H4 (cell line): ENCODE measurements at regions not wholly inside any gene's neighbourhood (a gene's known extent, or its start where the extent isn't known, plus 50 kb on each side); places are given as distances from the start of the nearest gene placed in this dataset.
"Not testable (repeated sequence)": the region's sequence is repeated elsewhere in the genome, so short reads cannot be mapped to it uniquely, and the experiment has no call there.

Source experiments
- DNase-seq: peaks from one replicate; pipeline ENCODE4 v3.0.0-alpha.2; 2015; ENCODE audit warnings: low spot score

DNA sequence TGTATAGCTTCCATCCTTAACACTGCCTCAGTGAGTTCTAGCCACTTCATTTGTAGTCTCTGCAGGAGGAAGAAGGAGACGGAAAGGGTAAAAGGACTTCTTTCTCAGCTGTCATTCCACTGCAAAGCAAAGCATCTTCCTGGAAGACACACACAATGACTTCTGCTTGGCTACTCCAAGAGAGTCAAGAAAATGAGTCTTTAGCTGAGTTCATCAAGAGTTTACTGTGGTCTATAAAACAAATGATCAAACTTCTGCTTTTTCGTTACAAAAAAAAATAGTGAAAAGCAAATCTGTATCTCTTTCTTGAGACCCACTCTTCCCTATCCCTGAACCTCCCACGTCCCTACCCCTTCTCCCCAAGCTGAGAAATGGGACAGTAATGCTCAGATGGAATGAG lies 205.0 kb upstream of the AHR start:
- no peak for DNase-seq

DNA sequence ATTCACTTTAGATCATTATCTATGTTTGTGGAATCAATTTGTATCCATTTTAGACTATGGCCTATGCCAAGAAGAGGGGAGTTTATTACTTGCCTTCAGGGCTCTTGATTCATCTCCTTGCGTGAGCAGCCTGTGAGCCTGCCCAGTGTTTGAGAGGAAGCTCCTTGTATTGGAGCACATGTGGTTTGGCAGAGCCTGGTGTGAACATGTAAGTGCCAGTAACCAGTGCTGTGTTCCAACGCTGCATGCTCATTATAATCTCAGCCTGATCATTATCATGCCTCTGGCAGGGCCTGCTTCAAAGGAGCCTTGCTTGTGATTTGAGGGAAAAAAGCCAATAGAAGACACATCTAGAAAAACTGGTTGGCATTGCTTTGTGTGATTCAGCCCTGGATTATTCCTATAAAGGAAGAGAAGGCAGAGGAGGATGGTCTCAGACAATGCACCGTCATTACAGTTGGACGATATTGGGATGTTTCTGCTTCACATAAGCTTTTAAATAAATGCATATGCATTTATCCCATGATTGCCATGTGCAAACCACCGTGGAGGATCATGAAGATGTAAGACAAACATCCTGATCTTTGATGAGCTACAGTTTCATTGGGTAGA lies 203.4 kb upstream of the AHR start:
- DNase-seq, result peak; percentile 98

DNA sequence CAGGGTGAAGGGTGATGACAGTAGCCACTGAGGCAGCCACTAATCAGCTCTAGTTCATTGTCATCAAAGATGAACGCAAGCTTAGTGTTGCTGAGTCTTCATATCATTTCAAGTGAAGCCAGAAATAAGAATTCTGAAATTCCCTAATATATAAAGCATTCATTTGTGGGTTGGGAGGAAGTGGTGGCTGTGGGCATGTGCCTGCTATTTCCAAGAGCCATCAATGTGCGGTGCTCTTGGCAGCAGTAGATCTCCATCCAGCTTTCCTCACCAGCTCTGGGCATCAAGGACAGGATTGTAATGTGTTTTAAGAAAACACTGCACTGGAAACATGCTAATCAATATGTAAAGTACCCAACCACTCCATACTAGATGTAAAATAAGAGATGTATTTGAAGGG lies 202.5 kb upstream of the AHR start:
- DNase-seq, result peak; percentile 51

DNA sequence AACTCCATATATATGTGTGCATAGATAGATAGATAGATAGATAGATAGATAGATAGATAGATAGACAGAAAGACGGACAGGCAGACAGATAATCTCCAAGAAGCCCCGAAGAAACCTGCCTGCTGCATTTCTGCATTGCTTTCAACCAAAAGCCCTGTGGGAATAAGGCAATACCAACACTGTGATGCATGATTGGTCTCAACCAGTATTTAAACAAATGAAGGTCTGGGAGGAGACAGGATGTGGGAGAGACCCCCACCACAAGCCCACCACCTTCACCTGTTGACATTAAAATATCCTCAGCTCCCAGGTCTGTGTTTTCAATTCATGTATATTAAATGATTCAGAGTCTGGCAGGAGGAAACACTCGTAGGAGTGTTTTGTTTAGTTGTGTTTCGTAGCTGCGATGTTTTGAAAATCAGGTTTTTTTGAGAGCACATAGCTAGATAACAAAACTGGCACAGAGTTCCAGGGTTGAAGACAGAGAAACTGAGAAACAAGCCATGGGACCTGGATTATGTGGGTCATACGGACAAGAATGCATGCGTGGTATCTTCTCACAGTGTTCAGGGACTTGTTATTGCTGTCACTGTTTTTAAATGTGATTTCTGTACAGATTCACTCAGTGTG lies 200.7 kb upstream of the AHR start:
- DNase-seq, result no peak

DNA sequence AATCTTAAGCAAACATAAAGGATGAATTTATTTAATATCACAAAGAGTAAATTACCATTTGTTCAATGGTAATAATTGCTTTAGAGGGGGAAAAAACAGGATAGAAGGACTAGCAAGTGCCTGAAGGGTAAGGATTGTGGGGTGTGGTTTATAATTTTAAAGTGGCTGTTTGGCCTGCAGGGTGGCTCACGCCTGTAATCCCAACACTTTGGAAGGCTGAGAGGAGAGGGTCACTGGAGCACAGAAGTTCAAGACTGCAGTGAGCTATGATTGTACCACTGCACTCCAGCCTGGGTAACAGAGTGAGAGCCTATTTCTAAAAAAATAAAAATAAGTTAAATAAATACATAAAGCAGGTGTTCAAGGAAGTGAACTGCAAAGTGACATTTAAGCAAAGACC lies 199.9 kb upstream of the AHR start:
- no peak for DNase-seq

DNA sequence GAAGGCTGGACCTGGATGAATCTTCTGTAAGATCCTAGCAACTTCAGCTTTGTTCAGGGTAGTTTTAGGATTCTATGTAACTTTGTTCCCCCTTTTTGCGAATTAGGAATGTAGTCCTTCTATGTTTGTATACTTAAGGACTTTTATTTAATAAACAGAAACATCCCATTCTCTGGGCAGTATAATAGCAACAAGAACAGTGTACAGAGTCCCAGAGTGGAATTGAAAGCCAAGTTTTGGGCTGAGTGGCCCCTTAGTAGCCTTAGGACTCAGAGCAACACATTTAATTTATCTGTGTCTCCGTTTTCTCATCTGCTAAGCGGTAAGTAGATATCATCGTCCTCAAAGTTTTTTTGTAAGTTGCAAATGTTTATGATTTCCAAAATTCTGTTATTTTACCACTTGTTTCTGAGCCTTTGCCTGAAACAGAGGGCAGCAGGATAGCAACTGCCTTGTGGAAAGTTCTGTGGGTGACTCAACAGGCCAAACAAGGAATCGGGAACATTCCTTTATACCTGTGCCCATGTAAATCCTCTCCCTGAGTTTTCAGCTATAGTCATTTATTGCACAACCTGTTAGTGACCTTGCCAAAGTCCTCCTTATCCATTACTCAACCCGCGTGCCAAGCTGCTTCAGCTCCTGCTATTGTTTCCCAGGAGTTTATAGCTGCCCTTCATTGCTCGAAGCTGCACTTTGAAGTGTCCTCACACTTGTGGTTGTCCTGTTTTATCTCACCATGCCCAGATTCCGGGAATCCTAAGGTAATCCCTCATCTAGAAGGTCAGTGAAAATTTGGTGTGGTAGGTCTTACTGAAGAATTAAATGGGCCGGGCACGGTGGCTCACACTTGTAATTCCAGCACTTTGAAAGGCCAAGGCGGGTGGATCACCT lies 199.1 kb upstream of the AHR start:
- DNase-seq, result peak; percentile 93

DNA sequence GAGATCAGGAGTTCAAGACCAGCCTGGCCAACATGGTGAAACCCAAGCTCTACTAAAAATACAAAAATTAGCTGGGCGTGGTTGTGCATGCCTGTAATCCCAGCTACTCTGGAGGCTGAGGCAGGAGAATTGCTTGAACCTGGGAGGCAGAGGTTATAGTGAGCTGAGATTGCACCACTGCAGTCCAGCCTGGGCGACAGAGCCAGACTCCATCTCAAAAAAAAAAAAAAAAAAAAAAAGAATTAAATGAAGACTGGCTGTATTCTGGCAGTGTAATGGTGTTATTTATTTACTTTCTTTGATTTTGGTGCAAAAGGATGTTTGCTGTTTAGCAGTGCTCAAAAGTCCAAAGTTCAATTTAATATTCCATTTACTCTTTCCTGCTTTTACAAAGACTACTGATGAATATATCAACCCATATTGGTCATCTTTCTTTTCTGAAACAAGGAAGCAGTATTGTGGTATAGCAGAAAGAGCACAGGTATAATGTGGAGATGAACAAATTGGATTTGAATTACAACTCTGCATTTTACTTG lies 198.4 kb upstream of the AHR start:
- DNase-seq, result not testable (repeated sequence)

DNA sequence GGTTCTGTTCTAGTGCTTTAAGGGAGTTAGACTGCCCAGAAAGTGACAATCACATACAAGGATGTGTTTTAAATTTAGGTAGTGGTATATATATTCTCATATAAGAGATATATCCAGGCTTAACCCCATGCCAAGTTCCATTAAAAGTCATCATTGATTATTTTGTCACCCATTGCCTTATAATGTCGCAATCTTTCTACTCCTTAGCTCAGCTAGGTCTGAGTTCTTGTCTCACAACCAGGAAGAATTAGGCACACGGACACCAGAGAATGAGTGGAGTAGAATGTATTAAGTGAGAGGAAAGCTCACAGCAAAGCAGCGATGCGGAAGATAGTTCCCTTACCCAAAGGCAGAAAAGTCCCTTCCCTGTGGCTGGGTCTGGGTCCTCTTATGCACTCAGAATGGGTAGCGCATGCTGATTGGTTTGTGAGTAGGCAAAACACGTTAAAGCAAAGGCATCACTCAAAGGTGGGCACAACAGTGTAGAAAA lies 197.2 kb upstream of the AHR start:
- DNase-seq, result no peak

DNA sequence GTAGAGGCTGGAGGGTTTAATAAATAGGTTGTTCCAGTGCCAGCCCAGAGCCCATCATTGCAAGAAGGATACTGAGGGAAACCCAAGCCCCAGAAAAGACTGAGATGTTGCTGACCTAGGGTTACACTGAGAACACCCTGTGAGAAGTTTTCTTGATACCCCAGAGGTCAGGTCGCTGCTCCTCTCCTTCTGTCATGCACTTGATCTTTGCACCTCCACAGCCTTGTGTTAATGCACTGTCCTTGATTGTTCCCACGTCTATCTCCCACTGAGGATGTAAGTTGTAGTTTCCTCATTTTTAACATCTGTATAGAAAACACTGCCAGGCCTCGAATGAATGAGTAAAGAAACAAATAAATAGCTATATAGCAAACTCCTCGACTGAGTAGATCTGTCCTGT lies 195.3 kb upstream of the AHR start:
- DNase-seq, result no peak

DNA sequence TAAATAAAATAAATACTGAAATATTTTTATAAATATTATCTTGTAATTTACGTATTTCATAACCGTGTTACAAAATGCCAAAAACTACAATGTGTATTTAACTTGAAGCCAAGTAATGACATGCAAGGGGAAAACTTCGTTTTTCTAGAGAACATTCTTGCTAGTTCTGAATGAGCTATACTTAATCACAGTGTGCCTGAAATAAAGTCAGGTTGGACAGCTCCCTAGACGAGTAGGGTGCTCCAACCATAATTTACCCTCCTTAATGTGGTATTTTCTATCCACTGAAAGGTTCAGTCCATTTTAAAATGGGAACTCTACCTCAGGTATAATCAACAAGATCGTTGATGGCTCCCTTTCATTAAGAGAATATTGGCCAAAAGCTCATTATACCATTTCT lies 194.5 kb upstream of the AHR start:
- no peak for DNase-seq

DNA sequence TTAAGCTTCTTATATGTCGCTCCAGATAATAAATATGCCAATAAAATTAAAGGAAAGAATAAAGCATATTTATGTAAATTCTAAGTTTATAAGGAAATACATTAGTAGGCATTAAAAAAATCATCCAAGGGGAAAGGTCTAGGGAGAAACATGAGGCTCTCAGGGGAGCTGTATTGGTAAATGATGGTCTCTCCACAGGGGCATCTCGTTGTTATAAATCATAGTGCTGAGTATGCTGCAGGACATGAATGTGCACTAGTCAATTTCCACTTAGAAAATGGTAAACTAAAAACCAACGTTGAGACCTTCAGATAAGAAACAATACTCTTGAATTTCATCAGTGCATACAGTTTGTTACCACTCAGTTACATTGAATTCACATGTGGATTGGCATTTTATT lies 194.0 kb upstream of the AHR start:
- no peak for DNase-seq

DNA sequence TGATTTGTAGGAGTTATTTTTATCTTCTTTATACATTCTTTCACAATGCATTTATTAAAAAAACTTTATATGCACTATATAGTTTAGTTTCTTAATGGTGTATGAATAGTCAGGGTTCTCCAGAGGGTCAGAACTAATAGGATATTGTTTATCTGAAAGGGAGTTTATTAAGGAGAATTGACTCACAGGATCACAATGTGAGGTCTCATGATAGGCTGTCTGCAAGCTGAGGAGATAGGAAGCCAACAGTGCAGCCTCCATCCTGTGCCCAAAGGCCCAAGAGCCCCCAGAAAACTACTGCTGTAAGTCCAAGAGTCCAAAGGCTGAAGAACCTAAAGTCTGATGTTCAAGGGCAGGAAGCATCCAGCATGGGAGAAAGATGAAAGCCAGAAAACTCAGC lies 192.8 kb upstream of the AHR start:
- DNase-seq, result no peak

DNA sequence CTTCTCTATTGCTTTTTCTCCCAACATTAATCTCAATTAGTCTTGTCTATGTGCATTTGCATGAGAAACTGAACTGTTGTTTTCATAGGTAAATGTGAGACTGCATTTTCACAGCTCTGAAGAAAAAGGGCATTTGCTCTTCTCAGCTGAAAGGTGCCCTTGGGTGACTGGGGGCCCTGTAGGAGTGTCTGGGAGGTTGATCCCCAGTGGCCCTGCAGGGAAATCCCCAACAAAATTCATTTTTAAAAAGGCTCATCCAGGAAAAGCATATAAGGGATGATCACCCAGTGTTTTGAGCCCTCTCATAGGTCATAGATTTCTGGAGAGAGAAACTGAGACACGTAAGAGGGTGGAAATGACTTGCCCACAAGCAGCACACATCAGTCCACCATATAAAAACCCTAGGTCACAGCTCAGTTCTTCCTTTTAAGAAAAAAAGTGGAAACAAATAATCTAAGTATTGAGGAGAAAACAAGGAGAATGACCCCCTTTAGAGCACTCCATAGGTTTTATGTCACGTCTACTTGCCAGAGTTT lies 190.3 kb upstream of the AHR start:
- DNase-seq, result no peak

DNA sequence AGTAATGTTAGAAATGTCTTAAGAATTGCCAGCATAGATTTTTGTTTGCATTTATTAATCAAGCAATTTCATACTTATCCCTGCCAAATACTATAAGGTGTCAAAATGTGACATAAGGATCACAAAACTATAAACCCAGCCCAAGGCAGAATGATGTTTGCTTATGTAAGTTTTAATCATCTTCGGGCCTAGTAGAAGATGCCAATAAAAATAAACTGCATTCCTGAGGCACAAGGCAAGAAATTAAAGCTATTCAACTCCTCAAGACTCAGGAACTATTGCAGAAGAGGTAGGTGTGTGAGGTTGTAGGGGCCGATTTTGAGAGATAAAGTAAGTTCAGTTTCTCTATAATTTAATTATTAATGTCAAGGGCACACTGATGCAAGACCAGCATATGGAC lies 189.4 kb upstream of the AHR start:
- peak; percentile 48 for DNase-seq

DNA sequence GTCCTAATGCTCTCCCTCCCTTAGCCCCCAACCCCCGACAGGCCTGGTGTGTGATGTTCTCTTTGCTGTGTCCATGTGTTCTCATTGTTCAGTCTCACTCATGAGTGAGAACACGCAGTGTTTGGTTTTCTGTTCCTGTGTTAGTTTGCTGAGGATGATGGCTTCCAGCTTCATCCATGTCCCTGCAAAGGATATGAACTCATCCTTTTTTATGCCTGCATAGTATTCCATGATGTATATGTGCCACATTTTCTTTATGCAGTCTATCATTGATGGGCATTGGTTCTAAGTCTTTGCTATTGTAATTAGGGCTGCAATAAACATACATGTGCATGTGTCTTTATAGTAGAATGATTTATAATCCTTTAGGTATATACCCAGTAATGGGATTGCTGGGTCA lies 184.7 kb upstream of the AHR start:
- DNase-seq, result not testable (repeated sequence)

DNA sequence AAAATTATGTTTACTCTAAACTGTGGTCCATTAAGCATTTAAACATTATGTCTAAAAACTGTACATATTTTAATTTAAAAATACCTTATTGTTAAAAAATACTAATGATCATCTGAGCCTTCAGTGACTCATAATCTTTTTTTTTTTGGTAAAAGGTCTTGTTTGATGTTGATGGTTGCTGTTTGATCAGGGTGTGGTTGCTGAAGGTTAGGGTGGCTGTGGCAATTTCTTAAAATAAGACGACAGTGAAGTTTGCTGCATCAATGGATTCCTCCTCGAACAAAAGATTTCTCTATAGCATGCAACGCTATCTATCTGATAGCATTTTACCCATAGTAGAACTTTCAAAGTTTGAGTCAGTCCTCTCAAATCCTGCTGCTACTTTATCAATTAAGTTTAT lies 180.0 kb upstream of the AHR start:
- no peak for DNase-seq

DNA sequence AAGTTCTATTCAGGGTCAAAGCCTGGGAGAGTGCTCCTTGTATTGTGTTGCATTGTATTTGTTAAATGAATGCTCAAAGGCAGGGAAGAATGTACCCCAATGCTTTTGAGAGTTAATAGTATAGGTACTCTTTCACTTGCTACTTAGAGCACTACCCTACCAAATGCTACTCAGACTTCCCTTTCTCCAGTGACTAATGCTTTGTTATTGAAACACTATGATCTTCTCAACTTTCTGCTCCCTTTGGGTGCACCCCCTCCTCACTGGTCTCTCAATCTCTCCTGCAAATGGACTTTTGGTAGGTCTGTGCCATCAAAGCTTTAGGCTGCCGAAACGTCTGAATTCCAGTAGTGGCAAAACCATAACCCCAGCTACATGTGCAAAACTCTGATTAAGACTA lies 177.7 kb upstream of the AHR start:
- DNase-seq, result no peak

DNA sequence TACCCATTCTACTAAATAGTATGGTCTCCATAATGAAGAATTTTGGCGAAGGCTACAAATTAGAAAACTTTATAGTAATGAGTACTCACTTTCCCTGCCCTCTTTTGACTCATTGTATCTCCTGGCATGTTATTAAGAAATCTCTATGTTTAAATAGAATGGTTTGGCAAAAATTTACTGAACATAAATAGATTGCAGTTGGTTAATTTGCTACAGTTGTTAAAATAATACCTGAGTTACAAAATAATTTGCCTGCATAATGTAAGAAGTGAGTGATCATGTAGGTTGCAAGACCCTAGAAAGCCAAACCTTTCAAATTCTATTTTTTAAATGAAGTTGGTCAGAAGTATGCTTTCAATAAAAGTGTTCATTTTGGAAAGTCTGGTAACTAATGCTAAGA lies 176.8 kb upstream of the AHR start:
- no peak for DNase-seq

DNA sequence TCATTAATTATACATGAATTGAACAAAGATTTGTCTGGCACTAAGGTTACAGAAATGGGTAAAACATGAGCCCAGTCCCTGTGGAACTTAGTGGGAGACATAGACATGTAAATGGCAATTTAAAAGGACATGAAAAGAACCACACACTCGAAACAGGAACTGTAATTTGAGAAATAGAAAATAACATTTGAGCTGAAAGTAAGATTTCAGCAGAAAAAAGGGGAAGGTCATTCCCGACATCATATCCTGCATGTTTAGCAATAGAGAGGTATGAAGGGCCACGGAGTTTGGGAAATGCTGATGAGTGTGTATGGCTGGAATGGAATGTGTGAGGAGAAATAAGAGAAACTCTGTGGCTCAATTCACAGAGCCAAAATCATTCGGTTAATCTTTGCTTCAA lies 175.4 kb upstream of the AHR start:
- peak; percentile 84 for DNase-seq

DNA sequence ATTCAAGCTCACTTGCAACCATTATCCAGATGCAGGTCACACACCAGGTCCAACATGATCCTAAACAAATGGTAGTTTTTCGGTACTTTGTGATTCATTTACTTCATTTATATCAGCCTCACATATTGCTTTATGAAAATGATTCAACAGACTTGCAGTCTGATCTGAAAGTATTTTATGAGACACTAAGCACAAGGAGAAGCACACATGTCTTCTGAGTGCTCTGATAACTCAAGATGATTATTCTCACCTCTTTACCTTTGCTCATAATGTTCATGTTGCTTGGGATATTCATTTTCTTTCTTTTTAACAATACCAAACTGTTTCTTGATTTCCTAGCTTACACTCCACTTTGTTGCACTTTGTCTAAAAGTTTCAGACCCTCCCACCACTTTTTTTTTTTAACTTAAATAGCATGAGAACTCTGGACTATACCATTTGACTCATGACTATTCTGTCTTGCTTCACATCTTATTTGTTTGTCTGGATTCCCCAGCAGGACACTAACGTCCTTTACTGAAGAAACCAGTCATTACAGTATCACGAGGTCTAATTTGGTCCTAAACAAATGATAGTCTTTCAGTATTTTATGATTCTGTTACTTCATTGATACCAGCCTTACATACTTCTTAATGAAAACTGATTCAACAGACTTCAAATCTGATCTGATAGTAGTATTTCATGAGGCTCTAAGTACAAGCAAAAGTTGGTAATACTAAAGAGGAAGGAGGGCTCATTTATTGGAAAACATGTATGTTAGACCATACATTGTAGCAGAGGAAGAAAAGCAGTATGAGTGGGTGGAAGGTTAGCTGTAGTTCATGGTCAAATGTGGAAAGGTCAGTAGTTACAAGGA lies 171.8 kb upstream of the AHR start:
- DNase-seq, result no peak

DNA sequence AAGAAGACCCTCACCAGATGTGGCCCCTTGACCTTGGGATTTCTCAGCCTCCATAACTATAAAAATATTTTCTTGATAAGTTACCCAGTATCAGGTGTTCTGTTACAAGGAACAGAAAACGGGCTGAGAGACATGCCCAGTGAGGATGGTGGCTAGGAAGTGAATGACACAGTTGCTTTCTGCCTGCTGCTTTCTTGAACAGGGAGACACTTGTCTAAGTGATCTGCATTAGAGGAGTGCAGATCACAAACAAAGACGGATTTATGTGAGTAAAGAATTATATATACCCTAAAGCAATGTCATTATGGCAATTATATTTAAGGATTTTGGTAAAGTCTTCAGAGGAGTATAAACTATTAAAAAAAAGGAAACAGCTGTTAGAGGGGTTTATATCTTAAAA lies 169.2 kb upstream of the AHR start:
- no peak for DNase-seq
